Uterus (tissue), 3 donors: ENCODE measurements at regions not wholly inside any gene's neighbourhood (a gene's known extent, or its start where the extent isn't known, plus 50 kb on each side); places are given as distances from the start of the nearest gene placed in this dataset.

ENCODE experiments used
- DNase-seq, 2 donors: peaks; one replicate each; pipeline ENCODE4 v3.0.0-alpha.2; 2019 to 2020
- H3K27ac ChIP-seq, 2 donors: fragments of 200-600 bp; sonication (generic); 1 replicate in 1 of 2; 2 replicates in 1 of 2; pipeline ENCODE4 v1.5.1; 2016 to 2018
- H3K27me3 ChIP-seq, 2 donors: fragments of 200-600 bp; sonication (generic); one replicate each; pipeline ENCODE4 v1.5.1; 2018 to 2019; ENCODE audit warnings: control low read depth in 1 of 2
- H3K36me3 ChIP-seq, 2 donors: fragments of 200-600 bp; sonication (generic); one replicate each; pipeline ENCODE4 v1.5.1; 2019; ENCODE audit warnings: control low read depth in 1 of 2
- H3K4me1 ChIP-seq, 2 donors: fragments of 200-600 bp; sonication (generic); one replicate each; pipeline ENCODE4 v1.5.1; 2018 to 2019; ENCODE audit warnings: control low read depth in 1 of 2
- H3K4me3 ChIP-seq, 2 donors: fragments of 200-600 bp; sonication (generic); 1 replicate in 1 of 2; 2 replicates in 1 of 2; pipeline ENCODE4 v1.5.1; 2018 to 2019; ENCODE audit warnings: mild to moderate bottlenecking in 1 of 2
- H3K9me3 ChIP-seq, 2 donors: fragments of 200-600 bp; sonication (generic); one replicate each; pipeline ENCODE4 v1.5.1; 2019; ENCODE audit warnings: control low read depth in 1 of 2
- CTCF ChIP-seq, 4 experiments: fragments of 200-600 bp in 2 of 4; fragments of 450-650 bp in 2 of 4; sonication (generic) in 2 of 4; IDR thresholded peaks; one replicate each; pipeline ENCODE4 v1.5.1; 2016 to 2019; ENCODE audit warnings: antibody characterized with exemption in 4 of 4, mild to moderate bottlenecking in 2 of 4, moderate library complexity in 1 of 4
- POLR2A ChIP-seq, 2 donors: fragments of 450-650 bp; IDR thresholded peaks; one replicate each; pipeline ENCODE4 v1.6.1; 2016; ENCODE audit warnings: antibody characterized with exemption in 2 of 2, mild to moderate bottlenecking in 1 of 2, moderate library complexity in 1 of 2
- intact Hi-C: fragments of 100-400 bp; cut with DNase I; formaldehyde crosslinking; loops from one replicate; pipeline ENCODE4 v1.15.1; 2023; ENCODE audit warnings: low total_unique reads
- donor health status: DM: yes; HTN: yes; CAD: no.

GRCh38 chr1:56024155-56024554 lies 555.2 kb downstream of the PLPP3 start:
- Histone ChIP-seq H3K27ac (no peak overlapping the region), H3K27me3 (no peaks in the 10 kb centered on the region), H3K36me3 (no peaks in the 10 kb centered on the region), H3K4me1 (no peaks in the 10 kb centered on the region), H3K9me3 (no peaks in the 10 kb centered on the region), H3K4me3 (no peak overlapping the region)
- DNase-seq = no peak
- intact Hi-C loops = no loop called here
- TF ChIP-seq CTCF (IDR thresholded peaks at IDR 0.05) (no peak), POLR2A (IDR thresholded peaks at IDR 0.05) (no peak)

- no peak for TF ChIP-seq POLR2A (IDR thresholded peaks at IDR 0.05)
- intact Hi-C loops = no loop called here
- H3K27ac ChIP-seq = no peak overlapping the region
- H3K4me1 ChIP-seq = no peaks in the 10 kb centered on the region
- no peaks in the 10 kb centered on the region for H3K36me3 ChIP-seq
- H3K27me3 ChIP-seq = no peaks in the 10 kb centered on the region
- H3K4me3 ChIP-seq = no peak overlapping the region
- DNase-seq = no peak
- no peaks in the 10 kb centered on the region for H3K9me3 ChIP-seq
Measured at GRCh38 chr1:56019922-56020321, 559.4 kb downstream of the PLPP3 start.

GRCh38 chr1:56019472-56019871 lies 559.9 kb downstream of the PLPP3 start:
- Histone ChIP-seq H3K4me3 (no peak overlapping the region), H3K27ac (no peak overlapping the region), H3K36me3 (no peaks in the 10 kb centered on the region), H3K27me3 (no peaks in the 10 kb centered on the region), H3K4me1 (no peaks in the 10 kb centered on the region), H3K9me3 (no peaks in the 10 kb centered on the region)
- no peak for TF ChIP-seq POLR2A (IDR thresholded peaks at IDR 0.05)
- no peak for TF ChIP-seq CTCF (IDR thresholded peaks at IDR 0.05)
- intact Hi-C loops = no loop called here
- DNase-seq = no peak

GRCh38 chr1:56017336-56017735 lies 562.0 kb downstream of the PLPP3 start:
- Histone ChIP-seq H3K4me1 (no peaks in the 10 kb centered on the region), H3K36me3 (no peaks in the 10 kb centered on the region), H3K9me3 (no peaks in the 10 kb centered on the region), H3K27ac (no peak overlapping the region), H3K27me3 (no peaks in the 10 kb centered on the region), H3K4me3 (no peak overlapping the region)
- intact Hi-C loops = no loop called here
- TF ChIP-seq CTCF (IDR thresholded peaks at IDR 0.05) = no peak
- TF ChIP-seq POLR2A (IDR thresholded peaks at IDR 0.05) = no peak
- DNase-seq = no peak

GRCh38 chr1:56003846-56004245 lies 575.5 kb downstream of the PLPP3 start:
- H3K4me3 ChIP-seq = no peak overlapping the region
- H3K27ac ChIP-seq = no peak overlapping the region
- DNase-seq = no peak
- no peaks in the 10 kb centered on the region for H3K36me3 ChIP-seq
- H3K4me1 ChIP-seq = no peaks in the 10 kb centered on the region
- intact Hi-C loops = no loop called here
- no peaks in the 10 kb centered on the region for H3K27me3 ChIP-seq
- no peaks in the 10 kb centered on the region for H3K9me3 ChIP-seq
- no peak for TF ChIP-seq CTCF (IDR thresholded peaks at IDR 0.05)
- TF ChIP-seq POLR2A (IDR thresholded peaks at IDR 0.05) = no peak

- Histone ChIP-seq H3K4me3 (no peak overlapping the region), H3K36me3 (no peaks in the 10 kb centered on the region), H3K4me1 (no peaks in the 10 kb centered on the region), H3K27me3 (no peaks in the 10 kb centered on the region), H3K9me3 (no peaks in the 10 kb centered on the region), H3K27ac (no peak overlapping the region)
- TF ChIP-seq POLR2A (IDR thresholded peaks at IDR 0.05) (no peak), CTCF (IDR thresholded peaks at IDR 0.05) (no peak)
- DNase-seq = no peak
- intact Hi-C loops = no loop called here
Measured at GRCh38 chr1:56002231-56002630, 577.1 kb downstream of the PLPP3 start.
